Activated T-cell treated with anti-CD3 and anti-CD28 coated beads, Interleukin-2, amount 50 U/mL, for 4 hours (primary cell): ENCODE measurements at regions not wholly inside any gene's neighbourhood (a gene's known extent, or its start where the extent isn't known, plus 50 kb on each side); places are given as distances from the start of the nearest gene placed in this dataset.

Experiments
- ATAC-seq, 2 donors: fragments of 200-7000 bp; cut with Tn5 transposase; one replicate each; pipeline ENCODE4 v1.10.0; 2021
- DNase-seq: peaks from one replicate; pipeline ENCODE4 v3.0.0-alpha.2; 2020
- H3K27me3 Mint-ChIP-seq: one replicate; pipeline ENCODE4 v1.8.0; 2021; ENCODE audit warnings: low read depth, mixed read lengths
- H3K36me3 Mint-ChIP-seq: one replicate; pipeline ENCODE4 v1.8.0; 2022; ENCODE audit warnings: mixed read lengths; ENCODE audit not compliant: insufficient read depth
- H3K4me1 Mint-ChIP-seq: one replicate; pipeline ENCODE4 v1.8.0; 2021; ENCODE audit warnings: low read depth, mixed read lengths
- H3K4me3 Mint-ChIP-seq: one replicate; pipeline ENCODE4 v1.8.0; 2021; ENCODE audit warnings: mild to moderate bottlenecking, moderate library complexity, mixed read lengths
- H3K9me3 Mint-ChIP-seq: one replicate; pipeline ENCODE4 v1.8.0; 2021; ENCODE audit warnings: mixed read lengths

GRCh38 chr16:86747761-86748160, 169.4 kb downstream of the FOXL1 start:
- H3K27me3 Mint-ChIP-seq, result peaks cover 5% of the 10 kb centered on the region
- DNase-seq (no peak), ATAC-seq (no peak)
- H3K36me3 Mint-ChIP-seq, result no peaks in the 10 kb centered on the region
- no peaks in the 10 kb centered on the region for H3K9me3 Mint-ChIP-seq
- no peaks in the 10 kb centered on the region for H3K4me1 Mint-ChIP-seq
- H3K4me3 Mint-ChIP-seq, result no peak overlapping the region

DNA sequence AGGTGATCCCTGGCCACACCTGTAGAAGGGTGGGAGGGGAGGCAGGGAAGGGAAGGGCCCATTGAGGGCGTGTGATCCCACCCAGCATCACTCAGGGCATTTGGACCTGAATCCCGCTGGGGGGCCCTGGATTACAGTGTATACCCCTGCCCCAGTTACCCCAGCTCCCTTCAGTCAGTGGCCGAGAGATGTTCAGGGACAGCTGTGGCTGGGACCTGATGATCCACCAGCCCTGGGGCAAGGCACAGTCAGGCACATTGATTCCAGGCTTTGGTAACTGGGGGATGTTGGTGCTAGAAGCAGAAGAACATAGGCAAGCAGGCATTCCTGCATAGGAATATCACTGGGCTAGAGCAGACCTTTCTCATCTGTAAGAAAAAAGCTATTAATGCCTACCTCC, 170.3 kb downstream of the FOXL1 start:
- Mint-ChIP-seq H3K36me3 (no peaks in the 10 kb centered on the region), H3K4me1 (no peaks in the 10 kb centered on the region)

GRCh38 chr16:86751076-86752030, 173.0 kb downstream of the FOXL1 start:
- ATAC-seq (no peak), DNase-seq (no peak)
- no peaks in the 10 kb centered on the region for H3K9me3 Mint-ChIP-seq
- H3K36me3 Mint-ChIP-seq, result no peaks in the 10 kb centered on the region
- no peak overlapping the region for H3K4me3 Mint-ChIP-seq
- H3K4me1 Mint-ChIP-seq, result no peaks in the 10 kb centered on the region
- H3K27me3 Mint-ChIP-seq, result peaks cover 4% of the 10 kb centered on the region

More for the DNA sequence above, 170.3 kb downstream of the FOXL1 start:
- Mint-ChIP-seq H3K4me3 (no peak overlapping the region), H3K27me3 (peaks cover 4% of the 10 kb centered on the region), H3K9me3 (no peaks in the 10 kb centered on the region)
- DNase-seq (no peak), ATAC-seq (no peak)

DNA sequence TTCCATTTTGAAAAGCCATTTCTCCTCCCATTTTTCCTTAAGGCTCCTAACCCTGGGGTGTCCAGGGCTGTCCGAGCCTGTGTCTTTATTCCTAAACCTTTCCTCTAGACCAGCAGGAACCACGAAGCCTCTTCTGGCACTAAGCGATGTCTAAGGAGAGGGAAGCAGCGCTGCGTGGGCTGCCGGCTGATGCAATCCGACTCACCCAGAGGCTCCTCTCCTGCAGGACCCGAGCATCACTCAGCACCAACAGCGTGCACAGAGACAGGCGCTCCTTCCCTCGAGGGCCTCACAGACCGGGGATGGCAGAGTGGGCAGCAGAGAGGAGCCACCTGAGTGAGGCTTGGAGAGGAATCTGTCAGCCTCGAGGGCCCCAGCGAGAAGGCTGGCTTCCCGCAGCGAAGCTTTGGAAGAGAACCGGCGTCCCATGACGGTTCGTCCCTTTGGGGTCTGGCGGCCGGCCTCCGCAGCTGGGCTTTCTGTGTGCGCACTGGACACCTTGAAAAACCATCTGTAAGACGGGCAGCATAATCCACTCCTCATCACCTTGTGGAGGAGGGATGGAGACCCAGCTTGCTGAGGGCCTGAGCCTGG, 174.3 kb downstream of the FOXL1 start:
- ATAC-seq, result no peak
- Mint-ChIP-seq H3K9me3 (no peaks in the 10 kb centered on the region), H3K36me3 (no peaks in the 10 kb centered on the region), H3K27me3 (peaks cover 10% of the 10 kb centered on the region), H3K4me3 (no peak overlapping the region), H3K4me1 (no peaks in the 10 kb centered on the region)
- no peak for DNase-seq

- DNase-seq, result no peak
- Mint-ChIP-seq H3K4me3 (no peak overlapping the region), H3K27me3 (peaks cover 8% of the 10 kb centered on the region), H3K36me3 (no peaks in the 10 kb centered on the region), H3K9me3 (no peaks in the 10 kb centered on the region), H3K4me1 (no peaks in the 10 kb centered on the region)
- ATAC-seq, result no peak
Observed at GRCh38 chr16:86753399-86753798, 175.1 kb downstream of the FOXL1 start.

DNA sequence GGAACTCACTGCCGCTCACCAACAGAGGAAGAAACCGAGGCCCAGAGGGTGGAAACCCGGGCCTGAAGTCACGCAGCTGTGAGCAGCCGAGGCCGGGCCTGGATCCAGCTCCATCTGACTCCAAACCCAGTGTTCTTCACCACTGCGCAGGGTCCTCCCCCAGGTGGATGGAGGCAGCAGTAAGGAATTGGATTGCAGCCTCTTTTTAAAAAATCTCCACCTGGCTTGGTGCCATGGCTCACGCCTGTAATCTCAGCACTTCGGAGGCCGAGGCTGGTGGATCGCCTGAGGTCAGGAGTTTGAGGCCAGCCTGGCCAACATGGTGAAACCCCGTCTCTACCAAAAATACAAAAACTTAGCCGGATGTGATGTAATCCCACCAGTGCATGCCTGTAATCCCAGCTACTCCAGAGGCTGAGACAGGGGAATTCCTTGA, 177.2 kb downstream of the FOXL1 start:
- Mint-ChIP-seq H3K9me3 (no peaks in the 10 kb centered on the region), H3K4me3 (no peak overlapping the region), H3K36me3 (no peaks in the 10 kb centered on the region), H3K27me3 (peaks cover 20% of the 10 kb centered on the region), H3K4me1 (no peaks in the 10 kb centered on the region)
- ATAC-seq (no peak), DNase-seq (no peak)

DNA sequence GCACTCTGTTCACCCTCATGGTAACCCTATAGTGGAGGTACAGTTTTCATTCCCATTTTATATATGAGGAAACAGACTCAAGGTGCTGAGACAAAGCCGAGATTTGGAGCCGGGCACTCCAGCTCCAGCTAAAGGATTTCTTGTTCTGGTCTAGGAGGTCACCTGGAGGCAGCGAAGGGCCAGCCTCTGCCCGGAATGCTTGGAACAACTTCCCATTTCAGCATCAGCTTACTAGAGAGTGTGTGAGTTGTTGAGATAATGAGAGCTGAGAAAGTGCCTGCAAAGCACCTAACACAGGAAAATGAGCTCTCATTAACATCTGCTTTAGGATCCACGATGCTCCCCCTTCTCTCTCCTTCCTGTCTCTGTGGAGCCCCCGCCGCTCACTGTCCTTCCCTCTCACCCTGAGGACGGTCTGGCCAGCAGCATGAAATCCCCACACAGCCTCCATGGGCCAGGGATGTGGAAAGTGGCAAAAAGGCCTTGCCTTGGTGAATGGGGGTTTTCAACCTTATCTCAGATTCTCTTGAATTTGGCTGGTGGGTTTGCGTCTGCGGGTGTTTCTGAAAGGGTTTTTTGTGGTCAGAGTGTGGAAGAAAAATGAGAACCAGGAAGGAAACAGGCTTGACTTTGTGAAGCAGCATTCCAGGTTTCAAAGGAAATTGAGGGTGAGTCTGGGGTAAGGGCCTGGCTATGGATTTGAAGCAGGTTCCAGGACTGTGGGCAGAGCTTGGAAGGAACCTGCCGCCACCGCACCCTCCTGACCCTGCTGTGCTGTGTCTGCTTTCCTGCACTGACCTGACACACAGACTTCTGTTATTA, 178.7 kb downstream of the FOXL1 start:
- H3K4me3 Mint-ChIP-seq, result no peak overlapping the region
- H3K36me3 Mint-ChIP-seq, result no peaks in the 10 kb centered on the region
- ATAC-seq (no peak), DNase-seq (no peak)
- H3K27me3 Mint-ChIP-seq, result peaks cover 33% of the 10 kb centered on the region
- H3K9me3 Mint-ChIP-seq, result no peaks in the 10 kb centered on the region
- H3K4me1 Mint-ChIP-seq, result no peaks in the 10 kb centered on the region

- H3K4me1 Mint-ChIP-seq, result no peaks in the 10 kb centered on the region
- DNase-seq, result no peak
- no peak for ATAC-seq
- peaks cover 38% of the 10 kb centered on the region for H3K27me3 Mint-ChIP-seq
- no peaks in the 10 kb centered on the region for H3K9me3 Mint-ChIP-seq
- no peaks in the 10 kb centered on the region for H3K36me3 Mint-ChIP-seq
- no peak overlapping the region for H3K4me3 Mint-ChIP-seq
Observed at GRCh38 chr16:86757704-86758040, 179.3 kb downstream of the FOXL1 start.

DNA sequence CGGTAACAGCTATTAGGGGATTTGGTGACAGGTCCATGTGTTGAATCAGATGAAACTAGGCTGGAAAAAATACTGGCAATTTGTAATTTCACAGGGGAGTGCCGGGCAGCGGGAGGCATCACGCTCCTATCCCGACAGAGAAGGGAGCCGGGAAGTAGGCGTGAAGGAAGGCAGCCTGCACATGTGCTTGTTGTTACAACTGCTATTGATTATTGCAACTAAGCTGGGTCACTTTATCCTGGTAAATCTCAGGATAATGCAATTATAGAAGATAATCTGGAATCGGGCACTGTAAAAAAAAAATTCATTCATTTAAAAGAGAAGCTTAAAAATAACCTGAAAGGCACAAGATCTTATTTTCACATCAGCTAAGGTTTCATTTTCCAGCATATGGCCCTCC, 180.6 kb downstream of the FOXL1 start:
- Mint-ChIP-seq H3K4me1 (no peaks in the 10 kb centered on the region), H3K9me3 (no peaks in the 10 kb centered on the region), H3K36me3 (no peaks in the 10 kb centered on the region), H3K27me3 (peaks cover 41% of the 10 kb centered on the region), H3K4me3 (no peak overlapping the region)
- ATAC-seq, result no peak
- DNase-seq, result no peak

DNA sequence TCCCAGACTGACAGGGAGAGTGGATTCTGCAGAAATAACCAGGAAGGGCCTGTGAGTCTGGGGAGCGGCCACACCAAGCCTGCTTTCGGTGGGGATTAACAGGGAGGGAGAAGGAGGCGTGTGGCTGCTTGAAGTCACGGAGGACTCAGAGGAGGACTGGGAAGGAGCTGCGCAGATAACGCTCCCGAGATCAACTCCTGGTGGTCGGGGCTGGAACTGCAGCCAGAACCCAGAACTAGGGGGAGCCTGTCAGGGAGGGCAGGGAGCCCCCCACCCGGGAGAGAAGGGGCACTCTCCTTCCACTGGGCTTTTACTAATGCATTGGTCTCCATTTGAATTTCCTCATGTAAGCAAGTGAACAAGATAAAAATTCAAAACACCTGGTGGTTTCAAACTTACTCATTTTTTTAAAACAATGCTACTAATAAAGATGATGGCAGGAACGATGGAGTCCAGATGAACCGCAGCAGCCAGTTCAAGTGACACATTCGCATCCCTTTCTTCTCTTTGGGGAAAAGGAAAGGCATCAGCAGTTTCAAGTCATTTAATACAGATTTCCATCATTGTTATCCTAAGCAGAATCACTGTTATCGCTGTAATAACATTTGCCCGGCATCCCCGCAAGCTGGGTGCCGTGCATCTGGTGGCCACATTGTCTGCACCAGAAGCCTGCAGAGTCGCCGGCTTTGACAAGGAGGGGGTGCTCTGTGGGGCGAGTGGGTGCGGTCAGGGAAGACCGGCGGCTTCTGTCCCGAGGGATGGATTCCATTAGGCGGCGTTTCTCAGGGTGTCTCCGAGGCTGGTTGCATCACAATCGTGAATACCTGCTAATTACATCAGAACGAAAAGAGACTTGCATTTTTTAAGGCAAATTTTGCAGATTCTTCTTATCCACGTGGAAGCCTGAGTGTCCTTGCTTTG, 183.0 kb downstream of the FOXL1 start:
- Mint-ChIP-seq H3K4me3 (no peak overlapping the region), H3K9me3 (no peaks in the 10 kb centered on the region), H3K27me3 (peaks cover 43% of the 10 kb centered on the region), H3K4me1 (no peaks in the 10 kb centered on the region), H3K36me3 (no peaks in the 10 kb centered on the region)
- ATAC-seq (peak; percentile 46 to 66), DNase-seq (peak; percentile 30)

GRCh38 chr16:86762095-86762494, 183.7 kb downstream of the FOXL1 start:
- no peaks in the 10 kb centered on the region for H3K36me3 Mint-ChIP-seq
- H3K4me1 Mint-ChIP-seq, result no peaks in the 10 kb centered on the region
- H3K9me3 Mint-ChIP-seq, result no peaks in the 10 kb centered on the region
- H3K27me3 Mint-ChIP-seq, result peaks cover 42% of the 10 kb centered on the region
- DNase-seq (no peak), ATAC-seq (no peak)
- H3K4me3 Mint-ChIP-seq, result no peak overlapping the region

DNA sequence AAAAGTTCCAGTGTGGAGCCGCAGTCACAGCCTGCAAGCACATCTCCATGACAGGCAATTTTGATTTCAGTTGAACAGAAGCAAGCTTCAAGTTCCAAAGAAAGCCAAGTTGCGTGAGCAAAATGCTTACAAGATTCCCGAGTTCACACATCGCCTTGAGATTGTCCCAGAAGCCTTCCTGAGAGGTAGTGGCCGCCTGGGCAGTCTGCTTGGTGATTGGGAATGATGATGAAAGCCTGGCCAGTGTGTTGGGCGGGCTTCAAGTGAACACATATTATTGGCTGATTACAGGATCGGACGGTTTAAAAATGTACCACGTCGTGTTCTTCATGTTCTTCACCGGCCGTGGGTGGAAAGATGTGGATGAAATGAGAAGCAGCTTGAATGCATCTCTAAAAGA, 185.5 kb downstream of the FOXL1 start:
- ATAC-seq (no peak), DNase-seq (no peak)
- no peak overlapping the region for H3K4me3 Mint-ChIP-seq
- peaks cover 35% of the 10 kb centered on the region for H3K27me3 Mint-ChIP-seq
- no peaks in the 10 kb centered on the region for H3K4me1 Mint-ChIP-seq
- H3K9me3 Mint-ChIP-seq, result no peaks in the 10 kb centered on the region
- H3K36me3 Mint-ChIP-seq, result no peaks in the 10 kb centered on the region

- H3K4me3 Mint-ChIP-seq, result no peak overlapping the region
- no peak for DNase-seq
- no peaks in the 10 kb centered on the region for H3K9me3 Mint-ChIP-seq
- peaks cover 28% of the 10 kb centered on the region for H3K27me3 Mint-ChIP-seq
- no peaks in the 10 kb centered on the region for H3K36me3 Mint-ChIP-seq
- H3K4me1 Mint-ChIP-seq, result no peaks in the 10 kb centered on the region
- no peak for ATAC-seq
Observed at GRCh38 chr16:86764551-86764950, 186.2 kb downstream of the FOXL1 start.
